WTC11 (cell line): ENCODE measurements at regions not wholly inside any gene's neighbourhood (a gene's known extent, or its start where the extent isn't known, plus 50 kb on each side); places are given as distances from the start of the nearest gene placed in this dataset.

Experiments
- ATAC-seq: fragments of 200-7000 bp; cut with Tn5 transposase; 2 replicates; pipeline ENCODE4 v1.10.0; 2021; ENCODE audit warnings: mild to moderate bottlenecking, moderate library complexity
- CTCF ChIA-PET: fragments of 300-600 bp; sonication (Branson Sonifier 250); formaldehyde crosslinking; loops from one replicate; lab custom pipeline; 2021; ENCODE audit warnings: antibody characterized with exemption; lab: Charles Lee
- POLR2A ChIA-PET: fragments of 350-600 bp; sonication (Branson Sonifier 250); formaldehyde crosslinking; loops from one replicate; lab custom pipeline; 2021; ENCODE audit warnings: antibody characterized with exemption; lab: Charles Lee
- DNase-seq: peaks from one replicate; pipeline ENCODE4 v3.0.0; 2021; ENCODE audit warnings: low spot score
- H3K27ac Mint-ChIP-seq: 2 replicates; pipeline ENCODE4 v1.8.0; 2021; ENCODE audit warnings: mixed read lengths
- H3K27me3 Mint-ChIP-seq: 2 replicates; pipeline ENCODE4 v1.8.0; 2021; ENCODE audit warnings: low read depth, mild to moderate bottlenecking, moderate library complexity, mixed read lengths
- H3K36me3 Mint-ChIP-seq: 2 replicates; pipeline ENCODE4 v1.8.0; 2021; ENCODE audit warnings: mixed read lengths
- H3K4me1 Mint-ChIP-seq: 2 replicates; pipeline ENCODE4 v1.8.0; 2022; ENCODE audit warnings: mixed read lengths
- H3K4me3 Mint-ChIP-seq: 2 replicates; pipeline ENCODE4 v1.8.0; 2021; ENCODE audit warnings: mild to moderate bottlenecking, moderate library complexity, mixed read lengths
- H3K9me3 Mint-ChIP-seq: 2 replicates; pipeline ENCODE4 v1.8.0; 2021; ENCODE audit warnings: mixed read lengths
- ATF3 ChIP-seq: sonication (generic); formaldehyde crosslinking; conservative IDR thresholded peaks from 2 replicates; pipeline ENCODE4 v1.8.1; 2022; ENCODE audit warnings: mild to moderate bottlenecking, missing genetic modification reagents
- FOXJ3 ChIP-seq: sonication (generic); formaldehyde crosslinking; IDR thresholded peaks from 2 replicates; pipeline ENCODE4 v1.9.0; 2021; ENCODE audit warnings: missing genetic modification reagents, mild to moderate bottlenecking, borderline replicate concordance
- IRF1 ChIP-seq: sonication (generic); formaldehyde crosslinking; IDR thresholded peaks from 2 replicates; pipeline ENCODE4 v1.8.0; 2023; ENCODE audit warnings: missing genetic modification reagents
- IRF2 ChIP-seq: sonication (generic); formaldehyde crosslinking; IDR thresholded peaks from 2 replicates; pipeline ENCODE4 v1.8.0; 2022; ENCODE audit warnings: low read depth, missing genetic modification reagents, borderline replicate concordance
- NFE2L1 ChIP-seq: sonication (generic); formaldehyde crosslinking; IDR thresholded peaks from 2 replicates; pipeline ENCODE4 v1.8.1; 2023; ENCODE audit warnings: missing genetic modification reagents
- NR1H2 ChIP-seq: sonication (generic); formaldehyde crosslinking; IDR thresholded peaks from 2 replicates; pipeline ENCODE4 v1.9.0; 2021; ENCODE audit warnings: mild to moderate bottlenecking, moderate library complexity, missing genetic modification reagents
- NR2C2 ChIP-seq: sonication (generic); formaldehyde crosslinking; IDR thresholded peaks from 2 replicates; pipeline ENCODE4 v1.8.0; 2022; ENCODE audit warnings: mild to moderate bottlenecking, missing genetic modification reagents
- NR3C1 ChIP-seq: sonication (generic); formaldehyde crosslinking; conservative IDR thresholded peaks from 2 replicates; pipeline ENCODE4 v1.8.1; 2023; ENCODE audit warnings: low read depth, mild to moderate bottlenecking, missing genetic modification reagents
- OVOL2 ChIP-seq: fragments of 250-450 bp; sonication (Bioruptor Pico); IDR thresholded peaks from 2 replicates; pipeline ENCODE4 v1.9.0; 2021; ENCODE audit warnings: mild to moderate bottlenecking, borderline replicate concordance
- PRDM15 ChIP-seq: sonication (generic); formaldehyde crosslinking; IDR thresholded peaks from 2 replicates; pipeline ENCODE4 v1.8.0; 2022; ENCODE audit warnings: missing genetic modification reagents
- PRRX2 ChIP-seq: fragments of 250-450 bp; sonication (Bioruptor Pico); IDR thresholded peaks from 2 replicates; pipeline ENCODE4 v1.8.0; 2021; ENCODE audit warnings: mild to moderate bottlenecking
- TEAD4 ChIP-seq: sonication (generic); formaldehyde crosslinking; IDR thresholded peaks from 2 replicates; pipeline ENCODE4 v1.8.0; 2022; ENCODE audit warnings: mild to moderate bottlenecking, missing genetic modification reagents
- ZNF425 ChIP-seq: fragments of 250-450 bp; sonication (Bioruptor Pico); conservative IDR thresholded peaks from 2 replicates; pipeline ENCODE4 v1.9.0; 2021; ENCODE audit warnings: mild to moderate bottlenecking
- ZNF512 ChIP-seq: sonication (generic); formaldehyde crosslinking; IDR thresholded peaks from 2 replicates; pipeline ENCODE4 v1.8.1; 2022; ENCODE audit warnings: missing genetic modification reagents, borderline replicate concordance
- ZNF532 ChIP-seq: fragments of 250-450 bp; sonication (Bioruptor Pico); IDR thresholded peaks from 2 replicates; pipeline ENCODE4 v1.9.0; 2021; ENCODE audit warnings: mild to moderate bottlenecking, borderline replicate concordance

- no peak for TF ChIP-seq ZNF532 (CRISPR knock-in tag)
These were observed 77.9 kb downstream of the FOXB1 start (continued) for GRCh38 chr15:60081976-60082375.

- POLR2A ChIA-PET: no interaction called here
- peaks cover 12% of the 10 kb centered on the region for H3K4me1 Mint-ChIP-seq
- no peak overlapping the region for H3K4me3 Mint-ChIP-seq
- no peak for ATAC-seq
- no peaks in the 10 kb centered on the region for H3K9me3 Mint-ChIP-seq
- H3K27me3 Mint-ChIP-seq: no peaks in the 10 kb centered on the region; the same call in 1 of the 2 replicates
- CTCF ChIA-PET: no interaction called here
- TF ChIP-seq IRF2 (CRISPR knock-in tag) (no peak), ZNF512 (CRISPR knock-in tag) (no peak), PRRX2 (CRISPR knock-in tag) (no peak)
- TF ChIP-seq, all 79 proteins: peak for 0
- no peaks in the 10 kb centered on the region for H3K36me3 Mint-ChIP-seq
- no peak overlapping the region for H3K27ac Mint-ChIP-seq
- DNase-seq: no peak
These were observed 79.2 kb downstream of the FOXB1 start for GRCh38 chr15:60083318-60083717.

- no peak overlapping the region for H3K27ac Mint-ChIP-seq
- no peak for ATAC-seq
- CTCF ChIA-PET: interaction anchor here (0.6 to 1.8 kb wide), 2 partner anchors 40 to 93 kb away, joined by 3 to 6 read pairs; no protein-coding TSS in a partner anchor
These were observed 82.7 kb downstream of the FOXB1 start for GRCh38 chr15:60086681-60087429.

More at GRCh38 chr15:60086681-60087429, 82.7 kb downstream of the FOXB1 start:
- POLR2A ChIA-PET: interaction anchor here (0.5 kb wide), 1 partner anchor 142 kb away, joined by 10 read pairs; no protein-coding TSS in a partner anchor
- TF ChIP-seq FOXJ3 (CRISPR knock-in tag) (no peak), PRDM15 (CRISPR knock-in tag) (no peak), IRF1 (no peak), NR1H2 (CRISPR knock-in tag) (no peak), OVOL2 (no peak), TEAD4 (no peak), ZNF425 (CRISPR knock-in tag) (no peak), NFE2L1 (no peak), NR2C2 (CRISPR knock-in tag) (no peak), ATF3 (CRISPR knock-in tag) (no peak), NR3C1 (no peak)
- peaks cover 2% of the 10 kb centered on the region; the same call in 1 of the 2 replicates for H3K36me3 Mint-ChIP-seq
- DNase-seq: no peak
- peaks cover 20% of the 10 kb centered on the region for H3K4me1 Mint-ChIP-seq
- H3K27me3 Mint-ChIP-seq: peaks cover 3% of the 10 kb centered on the region
- H3K9me3 Mint-ChIP-seq: 0 out of 2 replicates have a peak, but pooled peaks cover 3% of the 10 kb centered on the region
- H3K4me3 Mint-ChIP-seq: no peak overlapping the region
